HG03558 (cell line): ENCODE measurements at regions not wholly inside any gene's neighbourhood (a gene's known extent, or its start where the extent isn't known, plus 50 kb on each side); places are given as distances from the start of the nearest gene placed in this dataset.
"Not testable (repeated sequence)": the region's sequence is repeated elsewhere in the genome, so short reads cannot be mapped to it uniquely, and the experiment has no call there.

ENCODE experiments used
- ATAC-seq: cut with Tn5 transposase; IDR thresholded peaks from one replicate; pipeline ENCODE4 v1.9.1; 2021; ENCODE audit warnings: moderate number of reproducible peaks; ENCODE audit not compliant: unreplicated experiment; ENCODE audit errors: extremely low read depth

GRCh38 chr12:90712671-90713070 is 242.3 kb downstream of the CCER1 start:
- no peak for ATAC-seq

- ATAC-seq: no peak
These were observed 244.3 kb downstream of the CCER1 start for GRCh38 chr12:90710711-90711110.

GRCh38 chr12:90706036-90706435 is 248.9 kb downstream of the CCER1 start:
- no peak for ATAC-seq

GRCh38 chr12:90695415-90695814 is 259.6 kb downstream of the CCER1 start:
- ATAC-seq: no peak

- no peak for ATAC-seq
These were observed 264.9 kb downstream of the CCER1 start for GRCh38 chr12:90690120-90690519.

GRCh38 chr12:90687682-90688081 is 267.3 kb downstream of the CCER1 start:
- ATAC-seq: not testable (repeated sequence)

GRCh38 chr12:90683871-90684270 is 271.1 kb downstream of the CCER1 start:
- ATAC-seq: no peak

GRCh38 chr12:90682398-90682797 is 272.6 kb downstream of the CCER1 start:
- no peak for ATAC-seq

GRCh38 chr12:90679674-90680073 is 275.3 kb downstream of the CCER1 start:
- ATAC-seq: no peak

GRCh38 chr12:90677552-90677951 is 277.4 kb downstream of the CCER1 start:
- no peak for ATAC-seq

- ATAC-seq: no peak
These were observed 277.9 kb downstream of the CCER1 start for GRCh38 chr12:90677055-90677454.

GRCh38 chr12:90675106-90675505 is 279.9 kb downstream of the CCER1 start:
- ATAC-seq: no peak

- ATAC-seq: no peak
These were observed 282.9 kb downstream of the CCER1 start for GRCh38 chr12:90672081-90672480.

GRCh38 chr12:90663949-90664348 is 291.0 kb downstream of the CCER1 start:
- not testable (repeated sequence) for ATAC-seq

- no peak for ATAC-seq
These were observed 295.9 kb downstream of the CCER1 start for GRCh38 chr12:90659060-90659459.

GRCh38 chr12:90653040-90653439 is 301.9 kb downstream of the CCER1 start:
- no peak for ATAC-seq

- ATAC-seq: no peak
These were observed 302.7 kb downstream of the CCER1 start for GRCh38 chr12:90652280-90652679.

GRCh38 chr12:90645181-90645580 is 309.8 kb downstream of the CCER1 start:
- ATAC-seq: no peak

- no peak for ATAC-seq
These were observed 323.3 kb downstream of the CCER1 start for GRCh38 chr12:90631591-90632212.

GRCh38 chr12:90630006-90630405 is 325.0 kb downstream of the CCER1 start:
- no peak for ATAC-seq

- ATAC-seq: no peak
These were observed 326.8 kb downstream of the CCER1 start for GRCh38 chr12:90628213-90628612.

- ATAC-seq: no peak
These were observed 327.6 kb downstream of the CCER1 start for GRCh38 chr12:90627180-90627896.
